Fibroblast of lung (primary cell): ENCODE measurements at regions not wholly inside any gene's neighbourhood (a gene's known extent, or its start where the extent isn't known, plus 50 kb on each side); places are given as distances from the start of the nearest gene placed in this dataset.

ENCODE experiments used
- DNase-seq, 2 donors: peaks; one replicate each; pipeline versions ENCODE4 v3.0.0 to v3.0.0-alpha.2; 2010; ENCODE audit warnings: low read depth in 2 of 2
- H2AFZ ChIP-seq: 2 replicates; pipeline ENCODE4 v1.5.1; 2012; ENCODE audit warnings: low read length, control low read depth, inconsistent platforms
- H3K27ac ChIP-seq: 2 replicates; pipeline ENCODE4 v1.5.1; 2011; ENCODE audit warnings: low read length, control low read depth; ENCODE audit not compliant: insufficient read depth
- H3K27me3 ChIP-seq: 2 replicates; pipeline ENCODE4 v1.5.1; 2011; ENCODE audit warnings: mild to moderate bottlenecking, low read length; ENCODE audit not compliant: control insufficient read depth, insufficient read depth
- H3K36me3 ChIP-seq: 2 replicates; pipeline ENCODE4 v1.5.1; 2011; ENCODE audit warnings: low read length; ENCODE audit not compliant: control insufficient read depth, insufficient read depth
- H3K4me1 ChIP-seq: 2 replicates; pipeline ENCODE4 v1.5.1; 2011; ENCODE audit warnings: low read length; ENCODE audit not compliant: control insufficient read depth, insufficient read depth; ENCODE audit errors: extremely low read depth
- H3K4me2 ChIP-seq: 2 replicates; pipeline ENCODE4 v1.5.1; 2011; ENCODE audit warnings: low read length, control low read depth; ENCODE audit not compliant: insufficient read depth; ENCODE audit errors: extremely low read depth
- H3K4me3 ChIP-seq, 4 experiments: fragments of 200-600 bp in 1 of 4; sonication (generic) in 1 of 4; replicated peaks in 1 of 4; 2 replicates each; pipeline ENCODE4 v1.5.1; 2011 to 2016; ENCODE audit warnings: low read length in 4 of 4, low read depth in 3 of 4, mild to moderate bottlenecking in 3 of 4, control low read depth in 2 of 4, inconsistent platforms in 1 of 4, mixed read lengths in 1 of 4; ENCODE audit not compliant: insufficient read depth in 1 of 4; ENCODE audit errors: control extremely low read depth in 1 of 4
- H3K79me2 ChIP-seq: 2 replicates; pipeline ENCODE4 v1.5.1; 2012; ENCODE audit warnings: mild to moderate bottlenecking, low read length, inconsistent platforms; ENCODE audit not compliant: control insufficient read depth, insufficient read depth
- H3K9ac ChIP-seq: 2 replicates; pipeline ENCODE4 v1.5.1; 2011; ENCODE audit warnings: mild to moderate bottlenecking, low read length, control low read depth; ENCODE audit not compliant: insufficient read depth
- H3K9me3 ChIP-seq: 2 replicates; pipeline ENCODE4 v1.5.1; 2012; ENCODE audit warnings: low read depth, low read length; ENCODE audit not compliant: control insufficient read depth, insufficient read depth
- H4K20me1 ChIP-seq: 2 replicates; pipeline ENCODE4 v1.5.1; 2011; ENCODE audit warnings: low read length; ENCODE audit not compliant: control insufficient read depth, insufficient read depth; ENCODE audit errors: extremely low read depth
- EZH2 ChIP-seq: IDR thresholded peaks from 2 replicates; pipeline ENCODE4 v1.5.1; 2012; ENCODE audit warnings: low read length, control low read depth, mild to moderate bottlenecking; ENCODE audit errors: missing control alignments
- TF ChIP-seq, protein P1 (sequence below), 2 donors: IDR thresholded peaks in 1 of 2; conservative IDR thresholded peaks in 1 of 2; 1 replicate in 1 of 2; 2 replicates in 1 of 2; pipeline ENCODE4 v1.5.1; 2011 to 2012; ENCODE audit warnings: low read length in 2 of 2, control low read depth in 1 of 2, inconsistent platforms in 1 of 2, low read depth in 1 of 2, mild to moderate bottlenecking in 1 of 2

- Histone ChIP-seq H3K79me2 (no peaks in the 10 kb centered on the region), H3K36me3 (no peaks in the 10 kb centered on the region), H3K9me3 (no peaks in the 10 kb centered on the region), H3K4me3 (no peak overlapping the region), H3K9ac (no peak overlapping the region), H3K4me2 (no peak overlapping the region), H2AFZ (no peak overlapping the region), H3K27ac (no peak overlapping the region), H4K20me1 (no peaks in the 10 kb centered on the region), H3K4me1 (no peaks in the 10 kb centered on the region), H3K27me3 (no peaks in the 10 kb centered on the region)
- TF ChIP-seq, protein P1, sequence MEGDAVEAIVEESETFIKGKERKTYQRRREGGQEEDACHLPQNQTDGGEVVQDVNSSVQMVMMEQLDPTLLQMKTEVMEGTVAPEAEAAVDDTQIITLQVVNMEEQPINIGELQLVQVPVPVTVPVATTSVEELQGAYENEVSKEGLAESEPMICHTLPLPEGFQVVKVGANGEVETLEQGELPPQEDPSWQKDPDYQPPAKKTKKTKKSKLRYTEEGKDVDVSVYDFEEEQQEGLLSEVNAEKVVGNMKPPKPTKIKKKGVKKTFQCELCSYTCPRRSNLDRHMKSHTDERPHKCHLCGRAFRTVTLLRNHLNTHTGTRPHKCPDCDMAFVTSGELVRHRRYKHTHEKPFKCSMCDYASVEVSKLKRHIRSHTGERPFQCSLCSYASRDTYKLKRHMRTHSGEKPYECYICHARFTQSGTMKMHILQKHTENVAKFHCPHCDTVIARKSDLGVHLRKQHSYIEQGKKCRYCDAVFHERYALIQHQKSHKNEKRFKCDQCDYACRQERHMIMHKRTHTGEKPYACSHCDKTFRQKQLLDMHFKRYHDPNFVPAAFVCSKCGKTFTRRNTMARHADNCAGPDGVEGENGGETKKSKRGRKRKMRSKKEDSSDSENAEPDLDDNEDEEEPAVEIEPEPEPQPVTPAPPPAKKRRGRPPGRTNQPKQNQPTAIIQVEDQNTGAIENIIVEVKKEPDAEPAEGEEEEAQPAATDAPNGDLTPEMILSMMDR (conservative IDR thresholded peaks at IDR 0.05 in 1 of 2, IDR thresholded peaks at IDR 0.05 in 1 of 2; ENCODE audit: low read depth in 1 of 2, low read length in 2 of 2), result no peak
- no peak for TF ChIP-seq EZH2
- no peak for DNase-seq
These were observed 58.1 kb upstream of the ENPP6 start for GRCh38 chr4:184275766-184276165.

- H3K36me3 ChIP-seq, result no peaks in the 10 kb centered on the region
- H3K4me2 ChIP-seq, result no peak overlapping the region
- H3K9ac ChIP-seq, result no peak overlapping the region
- H3K27me3 ChIP-seq, result no peaks in the 10 kb centered on the region
- TF ChIP-seq, protein P1 (conservative IDR thresholded peaks at IDR 0.05 in 1 of 2, IDR thresholded peaks at IDR 0.05 in 1 of 2; ENCODE audit: low read depth in 1 of 2, low read length in 2 of 2), result no peak
- no peak for TF ChIP-seq EZH2
- no peak overlapping the region for H3K4me3 ChIP-seq
- peak overlapping the region; percentile 83 for H2AFZ ChIP-seq
- no peaks in the 10 kb centered on the region for H4K20me1 ChIP-seq
- H3K4me1 ChIP-seq, result no peaks in the 10 kb centered on the region
- peak in 1 of 2 donors; percentile 25 for DNase-seq
- H3K27ac ChIP-seq, result no peak overlapping the region
- H3K9me3 ChIP-seq, result no peaks in the 10 kb centered on the region
- no peaks in the 10 kb centered on the region for H3K79me2 ChIP-seq
These were observed 56.7 kb upstream of the ENPP6 start for GRCh38 chr4:184274286-184274951.

DNA sequence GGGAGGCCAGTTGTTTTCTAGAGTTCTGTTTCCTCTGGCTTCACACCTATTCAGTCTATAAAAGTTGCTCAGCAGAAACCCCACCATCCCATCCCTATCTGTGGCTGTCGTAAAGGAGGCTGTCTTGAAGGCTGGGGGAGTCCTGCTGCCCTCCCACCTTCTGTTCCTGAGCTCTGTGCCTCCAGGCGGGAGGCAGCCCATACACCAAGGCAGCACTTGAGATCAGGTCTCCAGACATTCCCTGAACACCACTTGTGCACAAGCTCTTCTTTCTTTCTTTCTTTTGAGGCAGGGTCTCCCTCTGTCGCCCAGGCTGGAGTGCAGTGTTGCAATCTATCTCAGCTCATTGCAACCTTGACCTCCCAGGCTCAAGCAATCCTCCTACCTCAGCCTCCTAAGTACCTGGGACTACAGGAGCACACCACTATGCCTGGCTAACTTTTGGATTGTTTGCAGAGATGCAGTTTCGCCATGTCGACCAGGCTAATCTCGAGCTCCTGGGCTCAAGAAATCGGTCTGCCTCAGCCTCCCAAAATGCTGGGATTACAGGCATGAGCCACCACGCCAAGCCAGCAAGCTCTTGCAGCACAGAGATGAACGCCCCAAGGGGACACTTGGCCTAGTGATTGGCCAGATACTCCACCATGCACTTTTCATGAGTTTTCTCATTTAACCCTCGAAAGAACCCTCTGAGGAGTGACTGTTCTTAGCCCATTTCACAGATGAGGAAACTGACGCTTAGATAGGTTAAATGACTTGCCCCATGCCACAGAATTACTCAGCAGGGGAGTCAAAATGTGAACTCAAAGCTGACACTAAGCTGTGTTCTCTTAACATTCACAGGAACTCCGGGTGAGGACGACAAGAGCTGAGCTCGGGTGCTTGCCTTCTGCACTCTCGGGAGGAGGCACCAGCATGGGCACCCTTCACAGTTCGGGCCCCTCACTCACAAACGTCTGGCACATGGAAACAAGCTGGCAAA is 55.8 kb upstream of the ENPP6 start:
- Histone ChIP-seq H3K4me3 (no peak overlapping the region), H3K9ac (no peak overlapping the region), H3K4me1 (no peaks in the 10 kb centered on the region), H2AFZ (no peak overlapping the region), H3K36me3 (no peaks in the 10 kb centered on the region), H3K79me2 (no peaks in the 10 kb centered on the region), H3K27me3 (no peaks in the 10 kb centered on the region), H4K20me1 (no peaks in the 10 kb centered on the region), H3K27ac (no peak overlapping the region), H3K4me2 (no peak overlapping the region), H3K9me3 (no peaks in the 10 kb centered on the region)
- no peak for TF ChIP-seq EZH2
- TF ChIP-seq, protein P1 (conservative IDR thresholded peaks at IDR 0.05 in 1 of 2, IDR thresholded peaks at IDR 0.05 in 1 of 2; ENCODE audit: low read depth in 1 of 2, low read length in 2 of 2), result no peak
- no peak for DNase-seq
